A549 (cell line): ENCODE measurements at regions not wholly inside any gene's neighbourhood (a gene's known extent, or its start where the extent isn't known, plus 50 kb on each side); places are given as distances from the start of the nearest gene placed in this dataset.

Experiments used
- ATAC-seq, 2 experiments: fragments of 200-7000 bp in 1 of 2; fragments of >200 bp in 1 of 2; cut with Nextera tagmentation in 1 of 2; cut with Tn5 transposase in 1 of 2; 3 replicates each; pipeline versions ENCODE4 v1.8.0 to v1.9.1; 2018 to 2020; ENCODE audit warnings: mild to moderate bottlenecking in 1 of 2, moderate library complexity in 1 of 2
- CTCF ChIA-PET: fragments of 300-600 bp; sonication (Branson Sonifier 250); formaldehyde crosslinking; extraction: SDS; loops from one replicate; lab custom pipeline; 2021; ENCODE audit warnings: antibody characterized with exemption, inconsistent platforms; lab: Yijun Ruan, JAX
- POLR2A ChIA-PET: fragments of 350-600 bp; formaldehyde crosslinking; extraction: SDS; loops from one replicate; lab custom pipeline; 2021; ENCODE audit warnings: antibody characterized with exemption, inconsistent platforms; lab: Yijun Ruan, JAX
- DNase-seq, 2 experiments: peaks; one replicate each; pipeline versions ENCODE4 v3.0.0 to v3.0.0-alpha.2; 2011 to 2016; ENCODE audit warnings: low read depth in 1 of 2, low spot score in 1 of 2
- FAIRE-seq: peaks from 2 replicates; lab custom pipeline; 2011; peaks lifted over from hg19 to GRCh38; lab: Jason Lieb, UNC
- H3K27ac ChIP-seq, 2 experiments: fragments of >200 bp; sonication (Bioruptor Twin); formaldehyde crosslinking; 3 replicates each; pipeline ENCODE4 v1.5.1; 2016 to 2017
- H3K4me1 ChIP-seq: fragments of >200 bp; sonication (Bioruptor Twin); formaldehyde crosslinking; 3 replicates; pipeline ENCODE4 v1.6.1; 2016
- H3K4me2 ChIP-seq: fragments of >200 bp; sonication (Bioruptor Twin); formaldehyde crosslinking; 3 replicates; pipeline ENCODE4 v1.6.1; 2016
- H3K4me3 ChIP-seq: fragments of >200 bp; sonication (Bioruptor Twin); formaldehyde crosslinking; 3 replicates; pipeline ENCODE4 v1.5.1; 2016
- H3K9me3 ChIP-seq: fragments of >200 bp; sonication (Bioruptor Twin); formaldehyde crosslinking; 3 replicates; pipeline ENCODE4 v1.6.1; 2016
- ATOH8 ChIP-seq: fragments of 250-450 bp; sonication (Bioruptor Pico); IDR thresholded peaks from 2 replicates; pipeline ENCODE4 v1.5.0; 2020; ENCODE audit warnings: low read depth, mild to moderate bottlenecking, moderate library complexity
- BCL3 ChIP-seq: fragments of >200 bp; sonication (Bioruptor Twin); formaldehyde crosslinking; IDR thresholded peaks from 3 replicates; pipeline ENCODE4 v1.6.1; 2016
- BHLHE40 ChIP-seq: IDR thresholded peaks from 2 replicates; pipeline ENCODE4 v1.6.1; 2012; ENCODE audit warnings: low read depth, low read length, inconsistent platforms
- CBX2 ChIP-seq: fragments of 200-600 bp; sonication (generic); IDR thresholded peaks from 2 replicates; pipeline ENCODE4 v1.6.1; 2016; ENCODE audit warnings: low read depth, mild to moderate bottlenecking, borderline replicate concordance
- CTCF ChIP-seq: fragments of >200 bp; sonication (Bioruptor Twin); formaldehyde crosslinking; IDR thresholded peaks from 3 replicates; pipeline ENCODE4 v1.5.1; 2016
- E2F6 ChIP-seq: IDR thresholded peaks from 2 replicates; pipeline ENCODE4 v1.6.1; 2012; ENCODE audit warnings: low read depth, borderline replicate concordance
- EHMT2 ChIP-seq: fragments of 200-600 bp; sonication (generic); IDR thresholded peaks from 2 replicates; pipeline ENCODE4 v1.6.1; 2016; ENCODE audit warnings: antibody characterized with exemption, low read depth, mild to moderate bottlenecking, moderate library complexity
- ELK1 ChIP-seq: fragments of 150-350 bp; IDR thresholded peaks from 2 replicates; pipeline ENCODE4 v1.6.1; 2014; ENCODE audit warnings: low read depth, mild to moderate bottlenecking, low read length
- GATA3 ChIP-seq: IDR thresholded peaks from 2 replicates; pipeline ENCODE4 v1.6.1; 2012; ENCODE audit warnings: borderline replicate concordance
- HDAC2 ChIP-seq: fragments of 200-600 bp; sonication (generic); IDR thresholded peaks from 2 replicates; pipeline ENCODE4 v1.6.1; 2016
- HOXB13 ChIP-seq: fragments of 250-450 bp; sonication (Bioruptor Pico); IDR thresholded peaks from 2 replicates; pipeline ENCODE4 v1.5.0; 2020; ENCODE audit warnings: low read depth, mild to moderate bottlenecking, moderate library complexity
- HOXB5 ChIP-seq: fragments of 250-450 bp; sonication (Bioruptor Pico); IDR thresholded peaks from 2 replicates; pipeline ENCODE4 v1.5.0; 2020; ENCODE audit warnings: mild to moderate bottlenecking, moderate library complexity
- JUNB ChIP-seq: fragments of >200 bp; sonication (Bioruptor Twin); formaldehyde crosslinking; IDR thresholded peaks from 2 replicates; pipeline ENCODE4 v1.6.1; 2016
- KDM5A ChIP-seq: fragments of 200-600 bp; sonication (generic); IDR thresholded peaks from 2 replicates; pipeline ENCODE4 v1.6.1; 2016; ENCODE audit warnings: antibody characterized with exemption, mild to moderate bottlenecking
- MAFK ChIP-seq: fragments of 450-650 bp; IDR thresholded peaks from 2 replicates; pipeline ENCODE4 v1.6.1; 2014; ENCODE audit not compliant: partially characterized antibody
- MAX ChIP-seq: IDR thresholded peaks from 2 replicates; pipeline ENCODE4 v1.6.1; 2012
- MAZ ChIP-seq: fragments of 150-350 bp; IDR thresholded peaks from 2 replicates; pipeline ENCODE4 v1.6.1; 2014; ENCODE audit warnings: antibody characterized with exemption, low read depth, low read length, borderline replicate concordance
- NPAS2 ChIP-seq: fragments of 250-450 bp; sonication (Bioruptor Pico); IDR thresholded peaks from 2 replicates; pipeline ENCODE4 v1.8.0; 2022; ENCODE audit warnings: mild to moderate bottlenecking, moderate library complexity, borderline replicate concordance
- PBX3 ChIP-seq: IDR thresholded peaks from 2 replicates; pipeline ENCODE4 v1.6.1; 2012
- POLR2A ChIP-seq: IDR thresholded peaks from 2 replicates; pipeline ENCODE4 v1.6.1; 2012; ENCODE audit warnings: mild to moderate bottlenecking, low read length
- RFX5 ChIP-seq: fragments of 450-650 bp; IDR thresholded peaks from 2 replicates; pipeline ENCODE4 v1.7.1; 2014; ENCODE audit warnings: antibody characterized with exemption, mild to moderate bottlenecking, moderate library complexity
- RNF2 ChIP-seq: fragments of 200-600 bp; sonication (generic); IDR thresholded peaks from 2 replicates; pipeline ENCODE4 v1.6.1; 2016; ENCODE audit warnings: low read depth, mild to moderate bottlenecking, antibody characterized with exemption, moderate library complexity, borderline replicate concordance
- USF2 ChIP-seq: fragments of 450-650 bp; IDR thresholded peaks from 2 replicates; pipeline ENCODE4 v1.6.1; 2014; ENCODE audit warnings: antibody characterized with exemption
- ZFP36 ChIP-seq: fragments of 450-650 bp; IDR thresholded peaks from 2 replicates; pipeline ENCODE4 v1.6.1; 2014; ENCODE audit warnings: borderline replicate concordance; ENCODE audit not compliant: partially characterized antibody
- ZNF302 ChIP-seq: fragments of 250-450 bp; sonication (Bioruptor Pico); IDR thresholded peaks from 2 replicates; pipeline ENCODE4 v1.9.0; 2021; ENCODE audit warnings: inconsistent platforms, mild to moderate bottlenecking, moderate library complexity
- WGBS: methylation state at CpG from one replicate; pipeline ENCODE4 v1.1.6; 2017; ENCODE audit errors: missing lambda C conversion rate; 5-methylcytosine and 5-hydroxymethylcytosine counted together

GRCh38 chr6:124887872-124888580 is 74.2 kb upstream of the RNF217 start:
- TF ChIP-seq MAZ (no peak), USF2 (no peak), RFX5 (no peak), ATOH8 (no peak), HOXB5 (no peak), CTCF (no peak), MAFK (no peak), ZFP36 (no peak), HDAC2 (no peak), ELK1 (no peak)
- Histone ChIP-seq H3K4me1 (peaks cover 46% of the 10 kb centered on the region), H3K27ac (peak overlapping the region; percentile 29 to 53; a peak in 5 of 6 replicates), H3K4me3 (no peak overlapping the region), H3K9me3 (no peaks in the 10 kb centered on the region), H3K4me2 (peak overlapping the region; percentile 49)
- DNase-seq (no peak), FAIRE-seq (no peak), ATAC-seq (peak in 1 of 2 experiments; percentile 42; a peak in 3 of 6 replicates)
- POLR2A ChIA-PET: no interaction called here
- CTCF ChIA-PET: no interaction called here
- 95% methylated on average over 7 of the region's 10 CpGs for WGBS

- 15% methylated on average over 5 of the region's 5 CpGs for WGBS
- Histone ChIP-seq H3K27ac (peak overlapping the region; percentile 29 to 53), H3K4me2 (peak overlapping the region; percentile 49), H3K4me1 (peaks cover 38% of the 10 kb centered on the region), H3K4me3 (no peak overlapping the region), H3K9me3 (no peaks in the 10 kb centered on the region)
- ATAC-seq (peak; percentile 54 to 60; a peak in 4 of 6 replicates), DNase-seq (peak in 1 of 2 experiments; percentile 26), FAIRE-seq (no peak)
- CTCF ChIA-PET: no interaction called here
- POLR2A ChIA-PET: no interaction called here
- TF ChIP-seq MAX (no peak), ZNF302 (no peak), RNF2 (no peak), E2F6 (no peak), NPAS2 (no peak), GATA3 (no peak), EHMT2 (no peak), PBX3 (no peak), BHLHE40 (no peak), ELK1 (no peak), KDM5A (no peak), BCL3 (no peak), JUNB (no peak), HOXB13 (CRISPR knock-in tag) (no peak), CBX2 (no peak), RFX5 (no peak), POLR2A (no peak)
These were observed 73.5 kb upstream of the RNF217 start for GRCh38 chr6:124888581-124889371.
